ENCODE measurements at regions not wholly inside any gene's neighbourhood (a gene's known extent, or its start where the extent isn't known, plus 50 kb on each side); places are given as distances from the start of the nearest gene placed in this dataset.

- intact Hi-C loops (cut with DNase I), result no loop called here
- H3K4me3 ChIP-seq, result no peak overlapping the region
- no peaks in the 10 kb centered on the region for H3K9me3 ChIP-seq
- no peak overlapping the region for H3K27ac ChIP-seq
- DNase-seq (peak; percentile 6 to 49), ATAC-seq (no peak)
- H3K27me3 ChIP-seq (ENCODE audit: insufficient read depth in 3 of 3, low read length in 2 of 3), result peaks cover 0 to 3% (median 0%) of the 10 kb centered on the region in 3 donors
- no peak for TF ChIP-seq CTCF (IDR thresholded peaks at IDR 0.05)
- 55 to 62% (median 62%) methylated on average over 29 of the region's 29 CpGs for WGBS, 3 donors
- H3K36me3 ChIP-seq (ENCODE audit: insufficient read depth in 1 of 2, low read depth in 1 of 2), result no peaks in the 10 kb centered on the region
- H3K4me1 ChIP-seq, result no peaks in the 10 kb centered on the region
Measured at GRCh38 chr12:34394211-34395055, 372.1 kb downstream of the ALG10 start.

- Histone ChIP-seq H3K27me3 (ENCODE audit: insufficient read depth in 3 of 3, low read length in 2 of 3) (peaks cover 0 to 3% (median 0%) of the 10 kb centered on the region in 3 donors), H3K27ac (no peak overlapping the region), H3K9me3 (no peaks in the 10 kb centered on the region), H3K4me1 (no peaks in the 10 kb centered on the region), H3K36me3 (ENCODE audit: insufficient read depth in 1 of 2, low read depth in 1 of 2) (no peaks in the 10 kb centered on the region), H3K4me3 (no peak overlapping the region)
- no peak for TF ChIP-seq CTCF (IDR thresholded peaks at IDR 0.05)
- ATAC-seq (no peak), DNase-seq (peak; percentile 6 to 26)
- 61 to 66% (median 63%) methylated on average over 28 of the region's 28 CpGs for WGBS, 3 donors
- intact Hi-C loops (cut with DNase I), result no loop called here
Measured at GRCh38 chr12:34395056-34396005, 373.0 kb downstream of the ALG10 start.

- Histone ChIP-seq H3K4me1 (no peaks in the 10 kb centered on the region), H3K4me3 (no peak overlapping the region), H3K27ac (no peak overlapping the region), H3K36me3 (ENCODE audit: insufficient read depth in 1 of 2, low read depth in 1 of 2) (no peaks in the 10 kb centered on the region), H3K9me3 (no peaks in the 10 kb centered on the region), H3K27me3 (ENCODE audit: insufficient read depth in 3 of 3, low read length in 2 of 3) (peaks cover 0 to 3% (median 0%) of the 10 kb centered on the region in 3 donors)
- ATAC-seq (no peak), DNase-seq (peak; percentile 4 to 32)
- TF ChIP-seq CTCF (IDR thresholded peaks at IDR 0.05), result no peak
- WGBS, 3 donors, result 57 to 60% (median 58%) methylated on average over 27 of the region's 27 CpGs
- intact Hi-C loops (cut with DNase I), result no loop called here
Measured at GRCh38 chr12:34396006-34396860, 373.9 kb downstream of the ALG10 start.

- DNase-seq, result peak; percentile 2 to 22
- ATAC-seq, result no peak
- Histone ChIP-seq H3K9me3 (no peaks in the 10 kb centered on the region), H3K4me3 (no peak overlapping the region), H3K4me1 (no peaks in the 10 kb centered on the region), H3K36me3 (ENCODE audit: insufficient read depth in 1 of 2, low read depth in 1 of 2) (no peaks in the 10 kb centered on the region), H3K27ac (no peak overlapping the region), H3K27me3 (ENCODE audit: insufficient read depth in 3 of 3, low read length in 2 of 3) (peaks cover 0 to 3% (median 0%) of the 10 kb centered on the region in 3 donors)
- 59 to 63% (median 61%) methylated on average over 20 of the region's 20 CpGs for WGBS, 3 donors
- intact Hi-C loops (cut with DNase I), result no loop called here
- TF ChIP-seq CTCF (IDR thresholded peaks at IDR 0.05), result no peak
Measured at GRCh38 chr12:34396861-34397590, 374.7 kb downstream of the ALG10 start.

Data from psoas muscle (tissue), 7 donors.